GM23248 (cell line): ENCODE measurements at regions not wholly inside any gene's neighbourhood (a gene's known extent, or its start where the extent isn't known, plus 50 kb on each side); places are given as distances from the start of the nearest gene placed in this dataset.

Experiments
- EZH2 ChIP-seq: fragments of 200-600 bp; sonication (generic); IDR thresholded peaks from 2 replicates; pipeline ENCODE4 v1.6.1; 2018; ENCODE audit warnings: antibody characterized with exemption, mild to moderate bottlenecking; ENCODE audit not compliant: insufficient read depth, poor library complexity, severe bottlenecking
- EZH2phosphoT487 ChIP-seq: fragments of 200-600 bp; sonication (generic); IDR thresholded peaks from 2 replicates; pipeline ENCODE4 v1.6.1; 2018; ENCODE audit warnings: antibody characterized with exemption, moderate library complexity, mild to moderate bottlenecking, low read depth; ENCODE audit not compliant: insufficient read depth

DNA sequence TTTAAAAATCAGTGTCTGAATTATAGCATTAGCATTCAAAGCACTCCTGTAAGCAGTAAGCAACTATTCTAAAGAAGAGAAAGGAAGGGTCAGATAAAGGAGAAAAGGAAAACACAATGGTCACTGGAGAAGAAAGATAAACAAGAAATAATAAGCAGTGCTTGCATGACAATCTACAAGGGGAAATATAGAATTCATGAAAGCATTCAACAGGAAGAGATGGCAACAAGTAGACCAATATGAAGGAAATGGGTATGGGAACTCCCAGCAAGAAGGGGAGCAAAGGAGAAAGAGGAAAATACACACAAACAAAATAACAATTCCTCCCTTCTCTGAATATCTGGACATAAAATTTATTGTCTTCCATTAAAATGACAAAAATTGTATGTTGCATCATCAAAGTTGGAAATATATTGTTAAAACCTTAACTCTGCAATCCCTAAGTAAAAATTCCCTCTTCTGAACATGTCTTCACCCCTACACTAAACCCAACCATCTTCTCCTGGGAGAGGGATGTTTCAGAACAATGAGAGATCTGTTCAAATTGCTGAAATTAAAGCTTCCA lies 206.3 kb upstream of the SAMSN1 start:
- TF ChIP-seq EZH2 (no peak), EZH2phosphoT487 (no peak)
